IMR-90 (cell line): ENCODE measurements at regions not wholly inside any gene's neighbourhood (a gene's known extent, or its start where the extent isn't known, plus 50 kb on each side); places are given as distances from the start of the nearest gene placed in this dataset.

Experiments
- ATAC-seq: fragments of 200-7000 bp; cut with Tn5 transposase; 2 replicates; pipeline ENCODE4 v1.9.1; 2020; ENCODE audit warnings: low read depth, mild to moderate bottlenecking, moderate library complexity
- BruUV-seq: library from RNA; stranded (reverse); fragments of 400-500 nt; replicated peaks from 2 replicates; lab custom pipeline; 2021; lab: Mats Ljungman, UMichigan
- CTCF ChIA-PET: fragments of 300-600 bp; formaldehyde crosslinking; extraction: SDS; loops from one replicate; lab custom pipeline; 2021; ENCODE audit warnings: antibody characterized with exemption; lab: Yijun Ruan, JAX
- POLR2A ChIA-PET: fragments of 300-600 bp; sonication (Branson Sonifier 250); formaldehyde crosslinking; loops from one replicate; lab custom pipeline; 2022; ENCODE audit warnings: antibody characterized with exemption; ENCODE audit not compliant: unreplicated experiment; lab: Charles Lee
- DNase-seq: peaks from one replicate; pipeline ENCODE4 v3.0.0; 2013
- H2AFZ ChIP-seq: replicated peaks from 2 replicates; pipeline ENCODE3; 2013; ENCODE audit warnings: low read length, mild to moderate bottlenecking; ENCODE audit not compliant: poor library complexity
- H2AK5ac ChIP-seq: 2 replicates; pipeline ENCODE4 v1.6.1; 2013; ENCODE audit warnings: low read depth, low read length, inconsistent platforms
- H2AK9ac ChIP-seq: replicated peaks from 2 replicates; pipeline ENCODE3; 2013; ENCODE audit warnings: mild to moderate bottlenecking, low read depth, low read length, moderate library complexity; ENCODE audit not compliant: poor library complexity
- H2BK120ac ChIP-seq: 2 replicates; pipeline ENCODE4 v1.6.1; 2013; ENCODE audit warnings: low read depth, low read length, inconsistent platforms
- H2BK15ac ChIP-seq: 3 replicates; pipeline ENCODE4 v1.6.1; 2013; ENCODE audit warnings: low read depth, low read length, inconsistent platforms
- H2BK20ac ChIP-seq: 2 replicates; pipeline ENCODE4 v1.6.1; 2013; ENCODE audit warnings: low read depth, mild to moderate bottlenecking, inconsistent platforms, low read length, moderate library complexity
- H2BK5ac ChIP-seq: 2 replicates; pipeline ENCODE4 v1.6.1; 2013; ENCODE audit warnings: mild to moderate bottlenecking, low read depth, low read length, inconsistent platforms; ENCODE audit not compliant: poor library complexity, severe bottlenecking
- H3K14ac ChIP-seq: replicated peaks from 2 replicates; pipeline ENCODE4 v1.6.1; 2013; ENCODE audit warnings: low read depth, low read length, inconsistent platforms
- H3K18ac ChIP-seq: 2 replicates; pipeline ENCODE4 v1.6.1; 2013; ENCODE audit warnings: low read depth, low read length, control low read depth
- H3K23ac ChIP-seq: 2 replicates; pipeline ENCODE4 v1.6.1; 2013; ENCODE audit warnings: low read depth, low read length, inconsistent platforms
- H3K27ac ChIP-seq: 2 replicates; pipeline ENCODE4 v1.5.1; 2013; ENCODE audit warnings: mild to moderate bottlenecking, control low read depth, low read length; ENCODE audit not compliant: insufficient read depth
- H3K27me3 ChIP-seq: 2 replicates; pipeline ENCODE4 v1.6.1; 2013; ENCODE audit warnings: low read length; ENCODE audit not compliant: control insufficient read depth, insufficient read depth
- H3K36me3 ChIP-seq: 2 replicates; pipeline ENCODE4 v1.6.1; 2013; ENCODE audit warnings: low read length, mixed read lengths; ENCODE audit not compliant: control insufficient read depth, insufficient read depth
- H3K4ac ChIP-seq: 2 replicates; pipeline ENCODE4 v1.6.1; 2013; ENCODE audit warnings: low read depth, low read length, inconsistent platforms
- H3K4me1 ChIP-seq: 2 replicates; pipeline ENCODE4 v1.6.1; 2013; ENCODE audit warnings: low read length, mixed read lengths; ENCODE audit not compliant: control insufficient read depth, insufficient read depth
- H3K4me2 ChIP-seq: 2 replicates; pipeline ENCODE4 v1.6.1; 2013; ENCODE audit warnings: low read depth, mild to moderate bottlenecking, control low read depth, low read length, moderate library complexity
- H3K4me3 ChIP-seq: 2 replicates; pipeline ENCODE4 v1.5.1; 2013; ENCODE audit warnings: low read depth, mild to moderate bottlenecking, control low read depth, low read length, moderate library complexity; ENCODE audit not compliant: insufficient read depth
- H3K56ac ChIP-seq: 2 replicates; pipeline ENCODE4 v1.6.1; 2013; ENCODE audit warnings: low read length, inconsistent platforms; ENCODE audit not compliant: insufficient read depth; ENCODE audit errors: extremely low read depth
- H3K79me1 ChIP-seq, 2 experiments: 2 replicates each; pipeline ENCODE4 v1.6.1; 2013; ENCODE audit warnings: low read length in 2 of 2, inconsistent platforms in 1 of 2, low read depth in 1 of 2
- H3K9ac ChIP-seq: 2 replicates; pipeline ENCODE4 v1.6.1; 2013; ENCODE audit warnings: low read depth, low read length, control low read depth
- H3K9me1 ChIP-seq: 2 replicates; pipeline ENCODE4 v1.6.1; 2013; ENCODE audit warnings: low read length, inconsistent platforms; ENCODE audit not compliant: insufficient read depth
- H3K9me3 ChIP-seq: 2 replicates; pipeline ENCODE4 v1.6.1; 2013; ENCODE audit warnings: low read length; ENCODE audit not compliant: control insufficient read depth, insufficient read depth
- H4K20me1 ChIP-seq: 2 replicates; pipeline ENCODE4 v1.6.1; 2013; ENCODE audit warnings: low read length, inconsistent platforms; ENCODE audit not compliant: insufficient read depth
- H4K5ac ChIP-seq: 2 replicates; pipeline ENCODE4 v1.6.1; 2013; ENCODE audit warnings: mild to moderate bottlenecking, low read depth, low read length, control low read depth
- H4K8ac ChIP-seq, 2 experiments: 2 replicates each; pipeline ENCODE4 v1.6.1; 2013; ENCODE audit warnings: low read depth in 2 of 2, low read length in 2 of 2, control low read depth in 1 of 2, inconsistent platforms in 1 of 2
- H4K91ac ChIP-seq: 2 replicates; pipeline ENCODE4 v1.6.1; 2013; ENCODE audit warnings: low read depth, low read length, inconsistent platforms; ENCODE audit not compliant: insufficient read depth
- CEBPB ChIP-seq: IDR thresholded peaks from 2 replicates; pipeline ENCODE4 v1.6.1; 2012; ENCODE audit warnings: low read depth, low read length, improper control_type of control experiment
- FOS ChIP-seq: fragments of 150-350 bp; IDR thresholded peaks from 2 replicates; pipeline ENCODE4 v1.6.1; 2016; ENCODE audit warnings: low read depth, low read length
- MAFK ChIP-seq: IDR thresholded peaks from 2 replicates; pipeline ENCODE4 v1.6.1; 2012; ENCODE audit warnings: low read depth, low read length, improper control_type of control experiment
- MAZ ChIP-seq: IDR thresholded peaks from 2 replicates; pipeline ENCODE4 v1.6.1; 2012; ENCODE audit warnings: low read depth, mild to moderate bottlenecking, low read length, improper control_type of control experiment, moderate library complexity, borderline replicate concordance
- MXI1 ChIP-seq: IDR thresholded peaks from 2 replicates; pipeline ENCODE4 v1.6.1; 2012; ENCODE audit warnings: low read depth, mild to moderate bottlenecking, low read length, moderate library complexity, borderline replicate concordance
- RAD21 ChIP-seq: IDR thresholded peaks from 2 replicates; pipeline ENCODE4 v1.6.1; 2012; ENCODE audit warnings: low read length, improper control_type of control experiment
- RCOR1 ChIP-seq: IDR thresholded peaks from 2 replicates; pipeline ENCODE4 v1.6.1; 2012; ENCODE audit warnings: mild to moderate bottlenecking, low read length, improper control_type of control experiment; ENCODE audit not compliant: insufficient replicate concordance
- RFX5 ChIP-seq: IDR thresholded peaks from 2 replicates; pipeline ENCODE4 v1.8.0; 2012; ENCODE audit warnings: low read depth, mild to moderate bottlenecking, low read length, moderate library complexity
- USF2 ChIP-seq: fragments of 150-350 bp; IDR thresholded peaks from 2 replicates; pipeline ENCODE4 v1.6.1; 2017; ENCODE audit warnings: mild to moderate bottlenecking, antibody characterized with exemption, low read length, low read depth
- WGBS, 2 experiments: methylation state at CpG; one replicate each; pipeline versions ENCODE4 v1.1.5 to v1.1.7; 2013; ENCODE audit warnings: missing lambda C conversion rate in 2 of 2; ENCODE audit not compliant: insufficient read length in 1 of 2; ENCODE audit errors: extremely low coverage in 2 of 2; 5-methylcytosine and 5-hydroxymethylcytosine counted together
- dilution Hi-C: fragments of 300-500 bp; cut with HindIII; formaldehyde crosslinking; loops from one replicate; pipeline ENCODE4 v1.14.3; 2018; ENCODE audit warnings: low sequenced_read_pairs; ENCODE audit not compliant: unreplicated experiment
- in situ Hi-C: fragments of 300-500 bp; cut with MboI; formaldehyde crosslinking; loops from 3 replicates; pipeline ENCODE4 v1.14.3; 2019; ENCODE audit warnings: low sequenced_read_pairs, inconsistent platforms, mixed read lengths
- intact Hi-C: fragments of 100-400 bp; cut with micrococcal nuclease; formaldehyde crosslinking; loops from 2 replicates; pipeline ENCODE4 v1.10.0; 2022

GRCh38 chr7:91324663-91325062, 60.4 kb downstream of the FZD1 start:
- CTCF ChIA-PET: no interaction called here
- Histone ChIP-seq H4K20me1 (no peaks in the 10 kb centered on the region), H3K79me1 (no peaks in the 10 kb centered on the region), H3K4me1 (no peaks in the 10 kb centered on the region), H2BK120ac (no peak overlapping the region), H4K91ac (no peak overlapping the region), H3K4me2 (no peak overlapping the region), H2BK20ac (no peak overlapping the region), H3K9ac (no peak overlapping the region), H4K5ac (no peak overlapping the region), H3K9me3 (no peaks in the 10 kb centered on the region), H3K18ac (no peak overlapping the region), H2BK5ac (no peak overlapping the region), H2BK15ac (no peak overlapping the region), H3K4ac (no peak overlapping the region), H2AFZ (no peak overlapping the region), H3K56ac (no peak overlapping the region), H3K36me3 (no peaks in the 10 kb centered on the region), H2AK9ac (no peak overlapping the region), H3K23ac (no peak overlapping the region), H2AK5ac (no peak overlapping the region), H3K9me1 (no peaks in the 10 kb centered on the region), H3K27me3 (peaks cover 4% of the 10 kb centered on the region), H3K4me3 (no peak overlapping the region), H3K14ac (no peak overlapping the region), H4K8ac (no peak overlapping the region), H3K27ac (no peak overlapping the region)
- intact Hi-C loops: no loop called here
- DNase-seq: no peak
- dilution Hi-C loops: no loop called here
- WGBS, 2 experiments: 20% methylated on average over 1 of the region's 4 CpGs; no CpG with 5 or more reads in 1 of the 2 experiments
- BruUV-seq: no TSS peak
- in situ Hi-C loops: no loop called here
- no peak for ATAC-seq
- TF ChIP-seq RCOR1: no peak
- TF ChIP-seq MAZ: no peak
- TF ChIP-seq CEBPB: no peak
- no peak for TF ChIP-seq MAFK
- TF ChIP-seq RAD21: no peak
- TF ChIP-seq USF2: no peak
- TF ChIP-seq RFX5: no peak
- TF ChIP-seq FOS: no peak
- no peak for TF ChIP-seq MXI1
- POLR2A ChIA-PET: no interaction called here
